Suppressor macrophage treated with lipopolysaccharide for 1 hour (primary cell): ENCODE measurements at regions not wholly inside any gene's neighbourhood (a gene's known extent, or its start where the extent isn't known, plus 50 kb on each side); places are given as distances from the start of the nearest gene placed in this dataset.

ENCODE experiments used
- DNase-seq, 3 donors: peaks; one replicate each; pipeline ENCODE4 v3.0.0-alpha.2; 2020 to 2022

GRCh38 chr6:20028143-20028542, 184.1 kb downstream of the MBOAT1 start:
- DNase-seq, result no peak

DNA sequence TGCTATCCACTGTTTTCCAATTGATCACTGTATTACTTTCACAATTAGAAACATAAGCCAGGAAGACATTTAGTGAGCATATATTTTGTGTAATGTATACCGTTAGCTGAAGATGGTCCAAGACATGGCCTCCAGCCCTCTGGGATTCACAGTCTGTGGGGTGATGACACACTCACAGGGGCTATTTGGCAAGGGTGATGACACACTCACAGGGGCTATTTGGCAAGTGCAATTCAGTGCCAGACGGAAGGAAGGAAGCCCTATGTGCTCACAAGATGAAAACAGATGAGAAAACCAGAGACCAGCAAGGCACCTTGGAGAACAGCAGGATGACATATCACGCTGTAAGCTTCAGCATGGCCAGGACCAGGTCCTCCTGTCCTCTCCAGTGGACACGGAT, 183.7 kb downstream of the MBOAT1 start:
- DNase-seq, result peak in 1 of 3 donors; percentile 9

DNA sequence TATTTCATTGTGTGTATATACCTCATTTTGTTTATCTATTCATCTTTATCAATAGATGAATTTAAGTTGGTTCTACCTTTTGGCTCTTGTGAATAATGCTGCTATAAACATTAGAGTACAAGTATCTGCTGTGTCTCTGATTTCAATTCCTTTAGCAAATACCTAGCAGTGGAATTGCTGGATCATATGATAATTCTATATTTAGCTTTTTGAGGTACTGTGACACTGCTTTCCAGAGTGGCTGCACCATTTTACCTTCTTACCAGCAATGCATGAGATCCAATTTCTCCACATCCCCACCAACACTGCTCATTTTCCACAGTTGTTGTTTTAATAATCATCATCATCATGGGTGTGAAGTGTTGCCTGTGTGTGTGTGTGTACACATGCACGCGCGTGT, 182.3 kb downstream of the MBOAT1 start:
- no peak for DNase-seq

DNA sequence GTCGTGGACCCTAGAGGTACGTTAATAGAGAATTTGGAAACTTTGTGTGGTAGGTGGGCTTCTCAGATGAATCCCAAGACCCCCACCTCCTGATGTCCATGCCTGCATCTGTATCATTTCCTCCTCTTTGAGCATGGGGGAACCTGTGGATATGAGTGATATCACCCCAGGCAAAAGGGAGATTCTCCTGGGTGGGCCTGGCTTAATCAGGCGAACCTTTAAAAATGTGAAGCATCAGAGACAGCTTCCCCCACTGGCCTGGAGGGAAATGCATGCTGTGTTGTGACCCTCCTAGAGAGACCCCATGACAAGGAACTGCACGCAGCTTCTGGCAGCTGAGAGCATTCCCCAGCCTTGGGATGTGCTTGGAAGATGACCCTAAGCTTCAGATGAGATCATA, 180.9 kb downstream of the MBOAT1 start:
- no peak for DNase-seq

GRCh38 chr6:20033697-20034407, 178.4 kb downstream of the MBOAT1 start:
- DNase-seq, result no peak

GRCh38 chr6:20034408-20034769, 177.9 kb downstream of the MBOAT1 start:
- no peak for DNase-seq

DNA sequence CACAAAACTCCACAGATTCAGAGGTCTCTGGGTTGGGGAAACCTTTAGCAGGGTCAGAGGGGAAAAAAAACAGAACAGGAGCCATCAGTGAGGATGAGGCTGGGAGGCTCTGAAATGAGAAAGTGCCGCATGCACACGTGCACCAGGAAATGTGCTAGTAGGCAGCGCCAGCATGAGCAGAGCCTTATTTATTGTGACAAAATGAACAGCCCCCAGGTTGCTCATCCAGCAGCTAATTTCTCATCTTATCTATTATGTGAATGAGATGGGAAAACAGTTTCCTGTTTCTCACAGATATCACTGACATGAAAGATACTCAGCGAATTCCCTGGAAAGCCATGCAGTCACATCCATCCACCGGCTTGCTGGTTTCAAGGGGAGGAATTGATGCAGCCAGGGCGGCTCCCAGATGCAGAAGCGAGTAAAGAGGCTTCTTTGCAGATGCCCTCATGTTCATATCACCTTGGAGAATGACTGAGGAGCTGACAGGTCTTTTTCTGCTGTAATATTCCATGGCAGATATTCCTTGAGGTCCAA, 176.1 kb downstream of the MBOAT1 start:
- DNase-seq, result no peak

DNA sequence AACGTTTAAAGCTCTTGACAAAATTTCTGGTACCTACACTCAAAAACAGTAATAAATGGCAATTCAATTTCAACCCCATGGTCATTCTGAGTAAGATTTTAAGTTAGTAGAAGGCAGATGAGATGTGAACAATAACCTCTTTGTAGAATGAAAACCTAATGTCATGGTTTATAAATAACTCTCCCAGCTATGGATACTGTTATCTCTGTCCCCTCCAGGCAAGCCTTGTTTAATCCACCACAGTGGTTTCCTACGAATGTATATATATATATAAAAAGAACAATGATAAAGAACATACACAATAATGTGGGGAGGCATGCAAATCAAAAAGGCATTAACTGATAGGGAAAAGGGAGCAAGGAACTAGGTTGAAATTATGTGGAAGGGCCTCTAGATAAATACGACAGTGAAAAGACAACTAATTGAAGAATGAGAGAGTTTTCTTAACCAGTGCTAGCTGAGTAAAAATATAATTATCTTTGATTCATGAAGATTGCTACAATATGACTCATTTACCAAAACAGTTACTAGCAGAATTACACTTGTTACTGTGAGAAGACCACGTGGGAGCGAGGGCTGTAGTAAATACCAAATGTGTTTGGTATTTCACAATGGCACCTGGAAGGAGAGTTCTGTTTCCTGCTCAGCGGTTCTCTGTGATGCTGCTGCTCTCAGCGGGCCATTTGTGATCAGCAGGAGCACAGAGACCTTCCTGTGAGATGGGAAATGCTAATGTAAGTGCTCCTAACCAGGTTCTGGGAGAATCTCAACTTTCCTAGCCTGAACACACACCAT, 173.7 kb downstream of the MBOAT1 start:
- DNase-seq, result no peak

- DNase-seq, result no peak
These were observed 167.4 kb downstream of the MBOAT1 start for GRCh38 chr6:20044883-20045282.
